ENCODE measurements at regions not wholly inside any gene's neighbourhood (a gene's known extent, or its start where the extent isn't known, plus 50 kb on each side); places are given as distances from the start of the nearest gene placed in this dataset.

DNA sequence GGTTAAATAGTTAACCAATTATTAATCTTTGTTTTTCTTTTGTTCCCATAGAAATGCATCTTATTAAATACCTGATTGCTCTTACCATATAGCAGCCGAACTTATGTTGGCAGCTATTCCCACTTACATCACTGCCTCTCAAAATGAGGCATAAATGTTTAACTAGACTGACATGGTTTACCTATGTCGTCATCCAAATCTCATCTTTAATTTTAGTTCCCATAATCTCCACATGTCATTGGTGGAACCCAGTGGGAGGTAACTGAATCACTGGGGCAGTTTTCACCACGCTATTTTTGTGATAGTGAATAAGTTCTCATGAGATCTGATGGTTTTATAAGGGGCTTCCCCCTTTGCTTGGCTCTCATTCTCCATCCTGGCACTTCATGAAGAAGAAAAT is 499.2 kb upstream of the ATP2B1 start:
- no peak for DNase-seq (ENCODE audit: low spot score)
- TF ChIP-seq, protein P1, sequence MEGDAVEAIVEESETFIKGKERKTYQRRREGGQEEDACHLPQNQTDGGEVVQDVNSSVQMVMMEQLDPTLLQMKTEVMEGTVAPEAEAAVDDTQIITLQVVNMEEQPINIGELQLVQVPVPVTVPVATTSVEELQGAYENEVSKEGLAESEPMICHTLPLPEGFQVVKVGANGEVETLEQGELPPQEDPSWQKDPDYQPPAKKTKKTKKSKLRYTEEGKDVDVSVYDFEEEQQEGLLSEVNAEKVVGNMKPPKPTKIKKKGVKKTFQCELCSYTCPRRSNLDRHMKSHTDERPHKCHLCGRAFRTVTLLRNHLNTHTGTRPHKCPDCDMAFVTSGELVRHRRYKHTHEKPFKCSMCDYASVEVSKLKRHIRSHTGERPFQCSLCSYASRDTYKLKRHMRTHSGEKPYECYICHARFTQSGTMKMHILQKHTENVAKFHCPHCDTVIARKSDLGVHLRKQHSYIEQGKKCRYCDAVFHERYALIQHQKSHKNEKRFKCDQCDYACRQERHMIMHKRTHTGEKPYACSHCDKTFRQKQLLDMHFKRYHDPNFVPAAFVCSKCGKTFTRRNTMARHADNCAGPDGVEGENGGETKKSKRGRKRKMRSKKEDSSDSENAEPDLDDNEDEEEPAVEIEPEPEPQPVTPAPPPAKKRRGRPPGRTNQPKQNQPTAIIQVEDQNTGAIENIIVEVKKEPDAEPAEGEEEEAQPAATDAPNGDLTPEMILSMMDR (conservative IDR thresholded peaks at IDR 0.05; ENCODE audit: low read depth) = no peak
- no peak overlapping the region for H3K27ac ChIP-seq
- ChIA-PET POLR2A (ENCODE audit: low non-redundant PET) (no interaction called here), CTCF (no interaction called here)

DNA sequence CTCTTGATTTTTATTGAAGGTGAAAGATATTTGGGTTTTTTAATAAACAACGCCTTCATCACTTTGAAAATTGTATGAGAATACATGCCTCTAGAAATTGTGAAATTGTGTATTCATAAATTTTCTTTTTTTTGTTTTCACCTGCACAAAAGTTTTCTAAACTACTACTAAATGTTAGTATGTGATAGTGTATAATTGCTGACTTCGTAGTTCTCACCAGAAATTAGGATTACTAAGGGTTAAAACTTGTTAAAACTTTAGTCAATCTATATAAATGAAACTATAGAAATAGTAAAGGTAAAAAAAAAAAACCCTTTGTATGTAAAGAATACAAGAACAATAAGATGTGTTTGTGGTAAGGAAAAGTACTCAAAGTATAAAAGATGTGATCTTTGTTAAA is 496.5 kb upstream of the ATP2B1 start:
- ChIA-PET CTCF (no interaction called here), POLR2A (ENCODE audit: low non-redundant PET) (no interaction called here)
- TF ChIP-seq, protein P1 (conservative IDR thresholded peaks at IDR 0.05; ENCODE audit: low read depth) = no peak
- no peak for DNase-seq (ENCODE audit: low spot score)
- no peak overlapping the region for H3K27ac ChIP-seq

DNA sequence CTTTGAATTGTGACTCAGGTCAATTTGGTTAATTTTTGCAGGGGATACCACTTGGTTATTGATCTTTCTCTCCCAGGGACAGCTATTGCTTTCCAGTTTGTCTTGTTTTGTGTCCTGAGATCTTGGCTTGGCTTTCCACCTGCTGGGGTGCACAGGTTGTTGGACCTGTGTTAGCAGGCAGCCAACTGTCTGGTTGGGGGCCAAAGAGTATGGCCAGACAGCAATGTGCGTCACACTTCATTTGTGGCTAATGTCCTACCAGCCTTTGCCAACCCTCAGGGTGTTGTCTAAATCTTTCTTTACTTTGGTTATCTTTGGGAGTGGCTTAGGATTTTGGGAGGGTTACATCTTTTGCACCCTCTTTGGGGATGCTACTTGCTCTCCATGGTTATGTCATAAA is 494.9 kb upstream of the ATP2B1 start:
- H3K27ac ChIP-seq = no peak overlapping the region
- TF ChIP-seq, protein P1 (conservative IDR thresholded peaks at IDR 0.05; ENCODE audit: low read depth) = no peak
- CTCF ChIA-PET = no interaction called here
- POLR2A ChIA-PET (ENCODE audit: low non-redundant PET) = no interaction called here
- no peak for DNase-seq (ENCODE audit: low spot score)

DNA sequence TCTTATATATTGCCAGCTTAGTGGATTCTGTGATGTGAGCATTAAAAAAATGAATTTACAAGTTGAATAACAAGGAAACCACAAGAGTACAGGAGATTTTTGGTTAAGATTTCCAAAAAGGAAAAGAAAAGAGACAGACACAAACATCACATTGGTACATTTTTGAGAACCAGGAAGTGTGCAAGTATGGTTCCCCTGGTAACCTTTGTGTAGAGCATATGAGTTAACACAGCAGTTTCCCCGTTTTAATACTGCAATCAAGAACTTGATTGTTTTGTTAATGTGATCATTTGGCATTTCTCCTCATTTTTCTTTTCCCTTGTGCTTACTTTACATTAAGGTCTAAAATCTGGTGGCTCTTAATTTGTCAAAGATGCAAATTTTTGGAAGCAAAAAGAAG is 490.4 kb upstream of the ATP2B1 start:
- ChIA-PET CTCF (no interaction called here), POLR2A (ENCODE audit: low non-redundant PET) (no interaction called here)
- DNase-seq (ENCODE audit: low spot score) = no peak
- no peak overlapping the region for H3K27ac ChIP-seq
- TF ChIP-seq, protein P1 (conservative IDR thresholded peaks at IDR 0.05; ENCODE audit: low read depth) = no peak

DNA sequence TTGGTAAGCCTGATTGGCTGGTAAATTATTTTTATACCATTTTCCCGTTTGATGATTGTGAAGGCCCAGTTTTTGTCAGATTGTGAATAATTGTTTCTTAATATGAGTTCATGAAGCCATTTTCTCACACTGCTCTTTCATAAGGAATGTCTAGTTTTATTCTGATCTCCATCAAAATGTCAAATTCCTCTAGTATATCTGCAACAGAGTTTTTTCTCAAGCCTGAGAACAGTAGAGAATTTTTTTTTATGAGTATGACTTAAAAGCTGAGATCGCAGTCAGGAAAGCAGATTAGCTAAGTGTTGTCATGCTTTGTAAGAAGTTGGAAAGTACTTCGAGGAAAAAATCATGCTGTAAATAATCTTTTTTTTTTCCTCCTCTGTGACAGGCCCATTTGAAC is 484.9 kb upstream of the ATP2B1 start:
- no peak for DNase-seq (ENCODE audit: low spot score)
- CTCF ChIA-PET = interaction anchor here (0.7 kb wide), 1 partner anchor 27 kb away, joined by 3 read pairs; no protein-coding TSS in a partner anchor
- POLR2A ChIA-PET (ENCODE audit: low non-redundant PET) = no interaction called here
- H3K27ac ChIP-seq = no peak overlapping the region
- TF ChIP-seq, protein P1 (conservative IDR thresholded peaks at IDR 0.05; ENCODE audit: low read depth) = no peak

DNA sequence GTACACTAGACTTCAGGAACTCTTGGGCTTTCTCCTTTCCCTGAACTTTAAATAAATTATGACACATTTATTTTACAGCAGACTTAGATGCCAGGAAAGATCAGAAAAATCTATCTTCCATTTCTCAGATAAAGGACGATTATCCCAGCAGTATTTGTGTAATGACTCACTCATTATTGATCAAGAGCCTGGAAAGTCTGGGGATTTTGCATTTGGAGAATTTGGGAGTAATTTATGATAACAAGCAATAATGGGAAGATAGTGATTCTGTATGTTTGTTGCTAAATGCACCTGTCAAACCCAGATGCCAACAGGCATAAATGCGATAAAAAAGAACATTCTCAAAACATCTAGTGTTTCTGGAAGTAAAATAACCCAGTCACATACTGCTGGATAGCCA is 480.2 kb upstream of the ATP2B1 start:
- POLR2A ChIA-PET (ENCODE audit: low non-redundant PET) = no interaction called here
- DNase-seq (ENCODE audit: low spot score) = no peak
- TF ChIP-seq, protein P1 (conservative IDR thresholded peaks at IDR 0.05; ENCODE audit: low read depth) = no peak

DNA sequence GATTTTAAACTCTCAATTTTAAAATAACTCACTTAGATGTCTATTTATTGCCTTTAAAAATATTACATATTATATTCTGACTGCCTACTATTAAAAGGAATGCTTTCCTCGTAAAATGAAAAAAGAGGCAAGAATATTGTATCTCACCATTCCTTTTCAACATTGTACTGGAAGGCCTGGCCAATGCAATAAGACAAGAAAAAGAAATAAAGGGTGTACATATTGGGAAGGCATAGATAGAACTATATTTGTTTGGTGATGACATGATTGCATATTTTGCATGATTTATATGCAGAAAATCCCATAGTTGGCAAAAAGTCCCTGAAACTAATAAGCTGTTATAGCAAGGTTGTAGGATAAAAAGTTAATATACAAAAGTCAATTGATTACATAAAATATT is 474.6 kb upstream of the ATP2B1 start:
- H3K27ac ChIP-seq = no peak overlapping the region
- ChIA-PET POLR2A (ENCODE audit: low non-redundant PET) (no interaction called here), CTCF (no interaction called here)
- TF ChIP-seq, protein P1 (conservative IDR thresholded peaks at IDR 0.05; ENCODE audit: low read depth) = no peak
- no peak for DNase-seq (ENCODE audit: low spot score)

More for the DNA sequence above, 480.2 kb upstream of the ATP2B1 start:
- CTCF ChIA-PET = no interaction called here
- H3K27ac ChIP-seq = no peak overlapping the region
